ENCODE measurements at regions not wholly inside any gene's neighbourhood (a gene's known extent, or its start where the extent isn't known, plus 50 kb on each side); places are given as distances from the start of the nearest gene placed in this dataset.

GRCh38 chr2:128868686-128869551 is 550.3 kb upstream of the HS6ST1 start:
- no peak for DNase-seq

DNA sequence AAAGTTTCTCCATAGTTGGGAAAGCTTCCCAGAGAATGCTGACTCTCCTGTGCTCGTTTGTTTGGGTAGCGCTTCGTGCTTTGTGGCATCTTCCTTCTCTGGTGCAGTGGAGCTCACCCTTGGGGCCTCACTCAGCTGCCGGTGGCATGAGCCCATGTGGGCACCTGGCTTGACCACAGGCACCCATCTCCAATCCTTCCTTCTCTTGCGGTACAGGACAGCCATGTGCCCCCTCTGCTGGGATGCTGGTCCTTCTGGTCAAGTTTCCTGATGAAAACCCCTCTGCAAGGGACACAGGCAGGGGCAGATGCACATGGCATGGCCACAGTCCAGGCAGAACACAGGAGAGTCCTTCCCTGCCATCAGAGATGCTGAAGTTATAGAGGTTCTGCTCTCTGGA is 555.9 kb upstream of the HS6ST1 start:
- DNase-seq: no peak

DNA sequence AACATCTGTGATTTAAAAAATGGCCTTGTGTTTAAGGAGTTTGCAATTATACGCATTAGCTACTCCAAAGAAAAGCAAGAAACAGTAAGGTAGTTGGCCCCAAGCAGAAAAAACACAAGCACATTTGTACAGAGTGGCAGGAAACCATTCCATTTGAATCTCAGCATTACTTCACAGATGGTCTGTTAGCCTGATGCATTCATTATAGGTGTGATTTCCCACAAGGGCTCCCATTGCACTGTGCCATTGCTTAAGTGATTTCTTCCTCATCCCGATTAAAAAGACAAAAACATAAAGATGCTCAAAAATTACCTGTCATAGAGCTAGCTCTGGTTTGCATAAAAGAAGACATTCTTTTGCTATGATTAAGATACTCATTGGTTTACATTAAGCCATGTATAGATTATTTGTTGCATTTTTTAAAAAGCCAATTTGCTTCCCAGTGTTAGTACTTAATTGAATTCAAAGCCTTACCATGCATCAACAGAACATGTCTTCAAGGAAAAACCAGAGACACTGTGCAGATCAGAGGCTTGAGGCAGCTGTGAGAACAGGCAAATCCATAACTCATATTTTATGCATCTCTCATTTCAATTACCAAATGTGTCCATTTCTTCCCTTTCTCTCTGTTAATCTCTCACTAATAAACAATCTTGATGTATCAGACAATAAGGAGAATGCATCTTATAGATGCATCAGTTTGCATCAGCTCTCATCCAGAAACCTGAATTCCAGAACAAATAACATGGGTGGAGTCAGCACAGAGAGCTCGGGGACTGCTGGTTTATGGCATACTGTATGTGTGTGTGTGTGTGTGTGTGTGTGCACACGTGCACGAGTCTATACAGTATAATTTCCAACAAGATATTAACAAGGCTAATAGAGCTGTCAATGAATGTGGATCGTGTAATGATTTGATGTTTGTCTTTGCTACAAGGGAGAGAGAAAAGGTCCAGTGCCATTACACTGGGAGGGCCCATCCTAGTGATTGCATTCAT is 558.6 kb upstream of the HS6ST1 start:
- no peak for DNase-seq

DNA sequence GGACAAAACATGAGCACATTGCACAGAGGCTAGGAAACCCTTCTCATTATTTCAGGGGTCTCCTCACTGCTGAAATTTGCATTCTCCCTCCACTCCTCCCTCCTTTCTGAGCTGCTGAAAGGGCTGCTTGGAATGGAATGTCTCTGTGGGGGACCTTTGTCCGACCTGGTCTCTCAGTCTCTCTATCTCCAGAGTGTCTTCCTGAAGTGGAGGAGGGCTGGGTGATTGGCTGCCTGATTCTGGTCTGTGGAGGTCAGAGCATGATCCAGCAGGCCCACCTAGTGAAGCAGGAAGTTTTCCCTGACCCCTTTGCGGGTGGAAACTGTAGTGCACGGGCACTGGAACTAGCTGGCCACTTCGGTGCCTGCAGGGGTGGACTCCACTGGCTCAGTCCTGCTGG is 560.5 kb upstream of the HS6ST1 start:
- no peak for DNase-seq

DNA sequence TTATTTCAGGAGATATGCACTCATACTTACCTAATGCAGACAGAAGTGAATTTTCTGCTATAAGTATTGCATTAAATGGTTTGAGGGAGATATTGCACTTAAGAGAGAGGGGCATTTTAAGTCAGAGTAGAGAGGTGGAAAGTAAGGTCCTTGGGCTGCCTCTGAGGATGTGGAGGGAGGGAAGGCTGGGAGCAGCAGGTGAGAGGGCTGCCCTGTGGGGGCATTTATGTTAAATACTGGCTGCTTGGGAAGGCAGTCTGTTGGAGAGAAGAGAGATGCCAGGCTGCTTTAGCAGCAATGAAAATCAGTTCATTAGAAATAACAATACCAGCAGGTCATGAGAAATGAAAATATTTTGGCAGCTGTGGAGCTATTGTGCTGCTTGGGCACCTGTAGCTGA is 576.2 kb upstream of the HS6ST1 start:
- DNase-seq: no peak

GRCh38 chr2:128901572-128902391 is 583.1 kb upstream of the HS6ST1 start:
- DNase-seq: no peak

DNA sequence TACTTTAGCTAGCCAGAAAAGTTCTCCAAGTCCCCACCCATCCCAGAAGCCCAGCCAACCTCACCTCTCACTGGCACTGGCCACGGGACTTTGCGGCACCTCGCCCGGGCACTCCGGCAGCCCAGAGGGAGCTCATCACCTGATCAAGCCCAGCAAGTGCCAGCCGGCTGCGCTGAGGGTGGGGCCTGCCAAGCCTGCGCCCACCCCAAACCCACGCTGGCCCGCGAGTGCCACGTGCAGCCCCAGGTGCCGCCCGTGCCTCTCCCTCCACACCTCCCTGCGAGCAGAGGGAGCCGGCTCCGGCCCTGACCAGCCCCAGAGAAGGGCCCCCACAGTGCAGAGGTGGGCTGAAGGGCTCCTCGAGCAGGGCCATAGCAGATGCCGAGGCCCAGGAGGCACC is 585.0 kb upstream of the HS6ST1 start:
- no peak for DNase-seq

GRCh38 chr2:128911276-128911675 is 592.6 kb upstream of the HS6ST1 start:
- DNase-seq: no peak

- DNase-seq: no peak
These were observed 595.7 kb upstream of the HS6ST1 start for GRCh38 chr2:128914320-128914719.

- DNase-seq: no peak
These were observed 603.1 kb upstream of the HS6ST1 start for GRCh38 chr2:128921751-128922150.

- no peak for DNase-seq
These were observed 603.5 kb upstream of the HS6ST1 start for GRCh38 chr2:128922154-128922553.

GRCh38 chr2:128925631-128926030 is 607.0 kb upstream of the HS6ST1 start:
- DNase-seq: no peak

DNA sequence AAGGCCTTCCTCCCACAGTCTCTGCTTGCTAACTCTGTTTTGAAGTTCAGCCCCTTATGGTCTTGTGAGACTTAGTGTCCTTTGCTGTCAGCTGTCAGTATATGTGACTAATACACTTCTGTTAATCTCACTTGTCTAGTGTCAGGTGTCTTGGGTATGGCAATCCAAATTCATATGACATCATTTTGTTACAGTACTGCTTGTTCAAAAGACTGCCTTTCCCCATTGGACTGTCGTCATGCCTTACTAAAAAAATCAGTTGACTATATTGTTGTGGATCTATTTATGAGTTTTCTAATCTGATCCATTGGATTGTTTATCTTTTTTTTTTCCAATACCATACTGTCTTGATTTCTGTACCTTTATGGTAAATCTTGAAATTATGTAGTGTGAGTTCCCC is 611.4 kb upstream of the HS6ST1 start:
- no peak for DNase-seq

GRCh38 chr2:128940378-128940777 is 621.7 kb upstream of the HS6ST1 start:
- DNase-seq: no peak

DNA sequence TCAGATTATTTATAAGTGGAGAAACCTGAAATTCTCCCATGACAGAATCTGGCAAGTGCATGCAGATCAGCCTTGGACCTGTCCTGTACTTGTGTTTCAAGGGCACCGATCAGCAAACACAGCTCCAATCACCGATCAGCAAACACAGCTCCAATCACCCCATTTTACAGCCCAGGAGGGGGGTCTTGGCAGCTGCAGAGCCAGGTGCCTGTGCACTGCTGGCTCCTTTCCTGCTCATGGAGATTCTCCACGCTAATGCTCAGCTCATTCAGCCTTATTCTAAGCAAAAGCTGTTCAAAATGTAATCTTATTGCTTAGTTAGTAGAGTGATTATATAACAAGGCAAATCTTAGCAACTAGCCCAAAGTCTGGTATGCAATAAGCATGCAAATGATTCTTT is 623.1 kb upstream of the HS6ST1 start:
- DNase-seq: no peak

DNA sequence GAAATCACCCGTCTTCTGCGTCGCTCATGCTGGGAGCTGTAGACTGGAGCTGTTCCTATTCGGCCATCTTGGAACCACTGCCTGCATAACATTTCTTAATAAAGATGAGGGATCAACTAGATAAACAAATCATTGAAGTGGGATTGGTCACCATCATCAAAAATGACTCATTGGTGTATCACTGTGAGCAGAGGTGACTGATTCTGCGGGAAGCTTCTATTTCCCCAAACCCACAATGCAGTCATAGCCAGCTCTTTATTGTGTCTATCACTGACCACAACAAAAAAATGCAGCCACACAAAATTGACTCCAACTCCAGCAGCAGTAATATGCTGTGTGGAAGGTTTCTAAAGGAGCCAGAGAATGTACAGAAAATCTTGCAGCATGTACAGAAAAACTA is 630.7 kb upstream of the HS6ST1 start:
- DNase-seq: no peak

DNA sequence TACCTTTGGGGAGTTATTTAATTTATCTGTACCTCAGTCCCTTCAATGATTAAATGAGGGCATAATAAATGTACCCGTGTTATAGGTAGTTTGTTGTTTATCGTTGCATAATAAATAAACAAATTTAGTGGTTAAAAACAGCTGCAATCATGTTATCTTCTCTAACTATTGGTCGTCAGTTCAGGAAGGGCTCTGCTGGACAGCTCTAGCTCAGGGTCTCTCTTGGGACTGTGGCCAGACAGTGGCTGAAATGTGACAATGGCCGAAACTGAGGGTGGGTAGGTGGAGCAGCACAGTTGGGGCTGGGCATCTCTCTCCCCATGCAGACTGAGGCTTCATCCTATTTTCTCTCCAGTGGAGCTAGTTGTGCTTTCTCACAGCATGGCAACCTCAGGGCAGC is 632.1 kb upstream of the HS6ST1 start:
- DNase-seq: no peak

DNA sequence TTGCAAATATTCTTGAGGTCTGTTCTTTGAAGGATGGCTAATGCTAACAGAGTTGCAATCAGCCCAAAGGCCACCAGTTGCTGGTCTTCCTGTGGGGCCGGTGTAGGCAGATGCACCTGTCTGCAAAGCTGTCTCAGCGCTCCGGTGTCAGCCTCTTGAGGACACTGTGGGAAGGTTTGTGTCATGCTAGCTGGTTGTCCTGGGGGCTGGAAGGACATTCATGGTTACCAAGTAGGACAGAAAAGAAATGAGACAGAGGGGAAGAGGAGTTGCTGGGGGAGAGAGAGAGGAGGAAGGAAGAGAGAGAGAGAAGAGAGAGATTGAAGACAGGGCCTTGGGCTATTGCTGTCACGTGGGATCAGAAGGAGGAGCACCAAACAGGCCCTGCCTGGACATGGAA is 639.6 kb upstream of the HS6ST1 start:
- no peak for DNase-seq

- no peak for DNase-seq
These were observed 649.0 kb upstream of the HS6ST1 start for GRCh38 chr2:128967646-128968045.

DNA sequence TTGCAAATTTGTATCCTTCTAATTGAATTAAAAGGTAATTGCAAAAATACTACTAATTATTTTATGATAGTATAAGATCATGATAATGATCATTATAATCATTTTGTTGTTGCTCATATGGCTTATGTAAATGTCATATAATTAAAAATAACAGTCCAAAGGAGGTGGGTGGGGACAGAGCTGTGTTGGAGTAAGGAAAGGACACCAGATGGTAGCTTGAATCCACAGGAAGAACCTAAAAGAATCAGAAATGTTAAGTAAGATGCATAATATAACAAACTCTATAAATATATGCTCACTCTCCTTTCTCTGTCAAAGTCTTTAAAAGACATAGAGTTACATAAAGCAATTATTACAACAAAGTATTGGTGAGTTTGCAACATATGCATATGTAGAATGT is 650.7 kb upstream of the HS6ST1 start:
- no peak for DNase-seq

- DNase-seq: no peak
These were observed 651.9 kb upstream of the HS6ST1 start for GRCh38 chr2:128970332-128971116.

DNA sequence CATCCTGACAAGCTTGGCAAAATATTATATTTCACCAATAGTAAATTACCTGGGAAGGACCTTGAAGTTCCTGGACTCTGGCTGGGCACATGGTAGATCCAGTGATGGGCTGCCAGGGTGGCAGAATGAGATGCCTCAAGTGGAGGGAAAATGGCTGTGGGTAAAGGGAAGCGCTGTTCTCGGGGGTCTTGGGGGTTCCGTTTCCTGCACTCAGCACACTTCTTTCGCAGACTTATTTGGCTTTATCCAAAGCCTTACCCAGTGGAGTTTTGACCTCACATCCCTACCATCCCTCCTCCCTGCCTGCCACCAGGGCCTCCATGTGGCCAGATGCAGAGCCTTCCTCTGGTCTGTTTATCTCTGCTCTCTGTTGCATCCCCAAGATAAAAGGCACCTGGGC is 654.9 kb upstream of the HS6ST1 start:
- no peak for DNase-seq

Measured in bone marrow (tissue), 2 donors.